B cell (primary cell): ENCODE measurements at regions not wholly inside any gene's neighbourhood (a gene's known extent, or its start where the extent isn't known, plus 50 kb on each side); places are given as distances from the start of the nearest gene placed in this dataset.

ENCODE experiments used
- ATAC-seq: fragments of 200-7000 bp; cut with Tn5 transposase; one replicate; pipeline ENCODE4 v1.10.0; 2021; ENCODE audit warnings: low read depth, mild to moderate bottlenecking, moderate number of reproducible peaks, moderate library complexity
- CTCF ChIA-PET: fragments of 350-600 bp; sonication (Branson Sonifier 250); formaldehyde crosslinking; loops from one replicate; lab custom pipeline; 2021; ENCODE audit warnings: antibody characterized with exemption, inconsistent platforms; lab: Charles Lee
- POLR2A ChIA-PET: fragments of 350-600 bp; sonication (Branson Sonifier 250); formaldehyde crosslinking; loops from one replicate; lab custom pipeline; 2021; ENCODE audit warnings: antibody characterized with exemption; lab: Charles Lee
- DNase-seq: peaks from one replicate; pipeline ENCODE4 v3.0.0; 2013
- H2AFZ ChIP-seq: 2 replicates; pipeline ENCODE4 v1.6.1; 2012; ENCODE audit warnings: mild to moderate bottlenecking, low read depth, low read length; ENCODE audit not compliant: insufficient read depth, poor library complexity, severe bottlenecking
- H3K27ac ChIP-seq, 2 donors: 1 replicate in 1 of 2; 2 replicates in 1 of 2; pipeline ENCODE4 v1.5.1; 2012 to 2013; ENCODE audit warnings: low read length in 2 of 2, mild to moderate bottlenecking in 2 of 2, moderate library complexity in 1 of 2
- H3K27me3 ChIP-seq, 4 experiments: fragments of 200-600 bp in 1 of 4; sonication (generic) in 1 of 4; replicated peaks in 1 of 4; 1 replicate in 2 of 4; 2 replicates in 2 of 4; pipeline versions ENCODE4 v1.6.1 to v1.7.0; 2013 to 2016; ENCODE audit warnings: low read length in 3 of 4, mild to moderate bottlenecking in 2 of 4, mixed read lengths in 1 of 4, moderate library complexity in 1 of 4; ENCODE audit not compliant: insufficient read depth in 4 of 4, control insufficient read depth in 3 of 4; ENCODE audit errors: control extremely low read depth in 1 of 4
- H3K36me3 ChIP-seq, 2 experiments: replicated peaks in 1 of 2; 1 replicate in 1 of 2; 2 replicates in 1 of 2; pipeline versions ENCODE4 v1.6.1 to v1.7.1; 2013; ENCODE audit warnings: low read length in 1 of 2; ENCODE audit not compliant: insufficient read depth in 2 of 2, control insufficient read depth in 1 of 2; ENCODE audit errors: control extremely low read depth in 1 of 2, extremely low read depth in 1 of 2
- H3K4me1 ChIP-seq, 2 donors: fragments of 200-600 bp in 1 of 2; sonication (generic) in 1 of 2; 1 replicate in 1 of 2; 2 replicates in 1 of 2; pipeline versions ENCODE4 v1.5.1 to v1.6.1; 2013 to 2017; ENCODE audit warnings: low read length in 2 of 2; ENCODE audit not compliant: control insufficient read depth in 2 of 2, insufficient read depth in 2 of 2
- H3K4me2 ChIP-seq: replicated peaks from 2 replicates; pipeline ENCODE3; 2012; ENCODE audit warnings: mild to moderate bottlenecking, low read depth, low read length; ENCODE audit not compliant: poor library complexity, severe bottlenecking
- H3K4me3 ChIP-seq, 5 experiments: fragments of 200-600 bp in 1 of 5; sonication (generic) in 1 of 5; 1 replicate in 3 of 5; 2 replicates in 2 of 5; pipeline versions ENCODE4 v1.5.1 to v1.7.0; 2011 to 2016; ENCODE audit warnings: low read length in 4 of 5, mild to moderate bottlenecking in 4 of 5, low read depth in 2 of 5, control low read depth in 1 of 5, moderate library complexity in 1 of 5; ENCODE audit not compliant: insufficient read depth in 1 of 5; ENCODE audit errors: control extremely low read depth in 1 of 5, extremely low read depth in 1 of 5
- H3K79me2 ChIP-seq: fragments of 200-600 bp; sonication (generic); one replicate; pipeline ENCODE4 v1.6.0; 2016; ENCODE audit warnings: low read length; ENCODE audit not compliant: control insufficient read depth, insufficient read depth
- H3K9ac ChIP-seq: fragments of 200-600 bp; sonication (generic); 2 replicates; pipeline ENCODE4 v1.6.1; 2017; ENCODE audit warnings: mild to moderate bottlenecking, low read length, moderate library complexity
- H3K9me3 ChIP-seq, 3 donors: one replicate each; pipeline versions ENCODE4 v1.6.1 to v1.7.1; 2013; ENCODE audit warnings: low read length in 2 of 3; ENCODE audit not compliant: control insufficient read depth in 2 of 3, insufficient read depth in 1 of 3; ENCODE audit errors: control extremely low read depth in 1 of 3
- H4K20me1 ChIP-seq: 2 replicates; pipeline ENCODE4 v1.6.0; 2012; ENCODE audit warnings: mild to moderate bottlenecking, low read length; ENCODE audit not compliant: insufficient read depth, control insufficient read depth, poor library complexity, severe bottlenecking
- H3K27ac Mint-ChIP-seq: one replicate; pipeline ENCODE4 v1.8.0; 2021; ENCODE audit warnings: mixed read lengths
- H3K27me3 Mint-ChIP-seq: one replicate; pipeline ENCODE4 v1.8.0; 2021; ENCODE audit warnings: mixed read lengths
- H3K4me1 Mint-ChIP-seq: one replicate; pipeline ENCODE4 v1.8.0; 2021; ENCODE audit warnings: mixed read lengths
- H3K4me3 Mint-ChIP-seq: one replicate; pipeline ENCODE4 v1.8.0; 2021; ENCODE audit warnings: mixed read lengths
- H3K9me3 Mint-ChIP-seq: one replicate; pipeline ENCODE4 v1.8.0; 2022; ENCODE audit warnings: mixed read lengths; ENCODE audit not compliant: insufficient read depth
- EZH2 ChIP-seq: IDR thresholded peaks from 2 replicates; pipeline ENCODE4 v1.6.1; 2012; ENCODE audit warnings: borderline replicate concordance, low read depth, mild to moderate bottlenecking, moderate library complexity, low read length; ENCODE audit not compliant: insufficient read depth, poor library complexity, severe bottlenecking
- WGBS: methylation state at CpG from one replicate; pipeline ENCODE4 v1.1.5; 2013; ENCODE audit warnings: missing lambda C conversion rate; ENCODE audit not compliant: insufficient coverage; 5-methylcytosine and 5-hydroxymethylcytosine counted together
- intact Hi-C: fragments of 100-400 bp; cut with micrococcal nuclease; formaldehyde crosslinking; loops from one replicate; pipeline ENCODE4 v1.10.0; 2022
- TF ChIP-seq, protein P1 (sequence below): fragments of 200-600 bp; IDR thresholded peaks from one replicate; pipeline ENCODE4 v1.8.0; 2022; ENCODE audit warnings: antibody characterized with exemption, mild to moderate bottlenecking

DNA sequence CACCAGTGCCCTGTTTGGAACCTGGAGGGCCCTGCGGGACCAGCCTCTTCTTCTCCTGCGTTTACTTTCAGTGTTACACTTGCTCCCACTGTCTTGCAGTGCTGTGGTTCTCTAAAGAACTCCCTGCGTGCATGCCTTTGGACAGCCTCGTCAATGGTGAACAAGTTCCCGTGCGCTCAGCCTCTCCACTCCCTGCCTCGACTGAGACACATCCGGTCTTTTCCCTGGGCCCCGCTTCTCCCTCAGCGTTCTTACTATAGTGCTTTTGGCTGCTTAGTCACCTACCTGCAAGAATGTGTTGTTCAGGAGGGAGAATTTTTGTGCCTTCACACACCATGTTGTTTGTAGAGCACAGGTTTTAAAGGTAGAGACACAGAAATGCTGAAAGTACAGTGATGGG lies 520.7 kb upstream of the MKI67 start:
- TF ChIP-seq, protein P1, sequence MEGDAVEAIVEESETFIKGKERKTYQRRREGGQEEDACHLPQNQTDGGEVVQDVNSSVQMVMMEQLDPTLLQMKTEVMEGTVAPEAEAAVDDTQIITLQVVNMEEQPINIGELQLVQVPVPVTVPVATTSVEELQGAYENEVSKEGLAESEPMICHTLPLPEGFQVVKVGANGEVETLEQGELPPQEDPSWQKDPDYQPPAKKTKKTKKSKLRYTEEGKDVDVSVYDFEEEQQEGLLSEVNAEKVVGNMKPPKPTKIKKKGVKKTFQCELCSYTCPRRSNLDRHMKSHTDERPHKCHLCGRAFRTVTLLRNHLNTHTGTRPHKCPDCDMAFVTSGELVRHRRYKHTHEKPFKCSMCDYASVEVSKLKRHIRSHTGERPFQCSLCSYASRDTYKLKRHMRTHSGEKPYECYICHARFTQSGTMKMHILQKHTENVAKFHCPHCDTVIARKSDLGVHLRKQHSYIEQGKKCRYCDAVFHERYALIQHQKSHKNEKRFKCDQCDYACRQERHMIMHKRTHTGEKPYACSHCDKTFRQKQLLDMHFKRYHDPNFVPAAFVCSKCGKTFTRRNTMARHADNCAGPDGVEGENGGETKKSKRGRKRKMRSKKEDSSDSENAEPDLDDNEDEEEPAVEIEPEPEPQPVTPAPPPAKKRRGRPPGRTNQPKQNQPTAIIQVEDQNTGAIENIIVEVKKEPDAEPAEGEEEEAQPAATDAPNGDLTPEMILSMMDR = no peak
- no peak for TF ChIP-seq EZH2
- Histone ChIP-seq H3K4me2 (no peak overlapping the region), H3K36me3 (no peaks in the 10 kb centered on the region), H2AFZ (no peak overlapping the region), H3K9me3 (no peaks in the 10 kb centered on the region), H3K9ac (no peak overlapping the region), H3K27ac (no peak overlapping the region), H4K20me1 (no peaks in the 10 kb centered on the region), H3K79me2 (no peaks in the 10 kb centered on the region), H3K4me3 (no peak overlapping the region), H3K4me1 (no peaks in the 10 kb centered on the region), H3K27me3 (no peaks in the 10 kb centered on the region)
- ChIA-PET CTCF (no interaction called here), POLR2A (no interaction called here)
- intact Hi-C loops = no loop called here
- Mint-ChIP-seq H3K27me3 (no peaks in the 10 kb centered on the region), H3K27ac (no peak overlapping the region), H3K9me3 (peaks cover 9% of the 10 kb centered on the region), H3K4me1 (no peaks in the 10 kb centered on the region), H3K4me3 (no peak overlapping the region)
- no peak for ATAC-seq
- WGBS = 91% methylated on average over 8 of the region's 10 CpGs
- no peak for DNase-seq

DNA sequence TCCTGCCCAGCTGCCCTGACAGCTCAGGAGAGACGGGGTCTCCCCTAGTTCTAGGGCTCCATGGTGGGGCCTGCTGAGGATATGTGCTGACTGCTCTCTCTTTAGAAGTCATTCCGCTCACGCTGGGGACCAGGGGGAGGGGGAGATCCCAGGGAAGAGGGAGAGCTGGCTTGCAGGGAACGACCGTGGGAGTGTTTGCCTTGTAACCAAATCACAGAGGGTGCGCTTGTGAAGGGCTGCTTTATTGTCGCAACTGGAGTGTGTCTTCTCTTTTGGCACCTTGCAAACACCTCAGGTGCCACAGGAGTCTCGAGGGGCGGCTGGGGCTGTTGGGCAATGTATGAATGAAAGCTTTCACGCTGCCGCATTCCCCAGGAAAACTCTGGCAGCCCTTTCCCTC lies 531.3 kb upstream of the MKI67 start:
- H3K27me3 ChIP-seq = no peaks in the 10 kb centered on the region
- Mint-ChIP-seq H3K9me3 (no peaks in the 10 kb centered on the region), H3K4me1 (no peaks in the 10 kb centered on the region), H3K27me3 (no peaks in the 10 kb centered on the region), H3K27ac (no peak overlapping the region), H3K4me3 (no peak overlapping the region)
- no peak overlapping the region for H3K27ac ChIP-seq
- no peak overlapping the region for H2AFZ ChIP-seq
- no peak overlapping the region for H3K9ac ChIP-seq
- intact Hi-C loops = no loop called here
- TF ChIP-seq, protein P1 = no peak
- TF ChIP-seq EZH2 = no peak
- H3K36me3 ChIP-seq = no peaks in the 10 kb centered on the region
- no peak overlapping the region for H3K4me3 ChIP-seq
- no peak overlapping the region for H3K4me2 ChIP-seq
- H3K4me1 ChIP-seq = no peaks in the 10 kb centered on the region
- no peaks in the 10 kb centered on the region for H3K79me2 ChIP-seq
- no peak for ATAC-seq
- H3K9me3 ChIP-seq = peaks cover 0 to 5% (median 0%) of the 10 kb centered on the region in 3 donors
- H4K20me1 ChIP-seq = no peaks in the 10 kb centered on the region
- no peak for DNase-seq
- 58% methylated on average over 11 of the region's 11 CpGs for WGBS
- CTCF ChIA-PET = no interaction called here
- POLR2A ChIA-PET = no interaction called here
